Mesodermal cell (in vitro differentiated cells): ENCODE measurements at regions not wholly inside any gene's neighbourhood (a gene's known extent, or its start where the extent isn't known, plus 50 kb on each side); places are given as distances from the start of the nearest gene placed in this dataset.

ENCODE experiments used
- H3K27ac ChIP-seq: 2 replicates; pipeline ENCODE4 v1.7.0; 2013; ENCODE audit warnings: mild to moderate bottlenecking, low read depth, low read length, moderate library complexity; ENCODE audit not compliant: severe bottlenecking
- H3K36me3 ChIP-seq: 2 replicates; pipeline ENCODE4 v1.7.1; 2013; ENCODE audit warnings: mild to moderate bottlenecking, low read length, moderate library complexity; ENCODE audit not compliant: control insufficient read depth, insufficient read depth
- H3K4me1 ChIP-seq: one replicate; pipeline ENCODE4 v1.7.1; 2013; ENCODE audit warnings: mild to moderate bottlenecking, low read length; ENCODE audit not compliant: insufficient read depth, control insufficient read depth, poor library complexity, severe bottlenecking
- H3K4me3 ChIP-seq: 2 replicates; pipeline ENCODE4 v1.7.0; 2013; ENCODE audit warnings: low read length, control low read depth, mild to moderate bottlenecking; ENCODE audit not compliant: insufficient read depth, poor library complexity, severe bottlenecking; ENCODE audit errors: extremely low read depth
- H3K9me3 ChIP-seq: 2 replicates; pipeline ENCODE4 v1.7.1; 2013; ENCODE audit warnings: mild to moderate bottlenecking, low read length, moderate library complexity; ENCODE audit not compliant: control insufficient read depth
- WGBS, 2 experiments: methylation state at CpG; one replicate each; pipeline ENCODE4 v1.1.5; 2013; ENCODE audit warnings: missing lambda C conversion rate in 2 of 2; ENCODE audit not compliant: insufficient coverage in 2 of 2; 5-methylcytosine and 5-hydroxymethylcytosine counted together

- no peak overlapping the region for H3K4me3 ChIP-seq
- WGBS, 2 experiments = 72 to 74% methylated on average over 12 to 14 of the region's 14 CpGs
- H3K4me1 ChIP-seq = peaks cover 69% of the 10 kb centered on the region
- H3K27ac ChIP-seq = peak overlapping the region; percentile 53
- no peaks in the 10 kb centered on the region for H3K9me3 ChIP-seq
- peaks cover 26% of the 10 kb centered on the region for H3K36me3 ChIP-seq
Observed at GRCh38 chr17:77420095-77420803, 279.5 kb downstream of the SEC14L1 start.

GRCh38 chr17:77420804-77421629 is 280.2 kb downstream of the SEC14L1 start:
- peaks cover 74% of the 10 kb centered on the region for H3K4me1 ChIP-seq
- 22 to 35% methylated on average over 10 to 14 of the region's 19 CpGs for WGBS, 2 experiments

GRCh38 chr17:77421630-77421972 is 280.8 kb downstream of the SEC14L1 start:
- 63 to 75% methylated on average over 10 to 13 of the region's 13 CpGs for WGBS, 2 experiments
- Histone ChIP-seq H3K9me3 (no peaks in the 10 kb centered on the region), H3K4me1 (peaks cover 79% of the 10 kb centered on the region), H3K36me3 (peaks cover 25% of the 10 kb centered on the region), H3K27ac (peak overlapping the region; percentile 53), H3K4me3 (no peak overlapping the region)

More at GRCh38 chr17:77420804-77421629, 280.2 kb downstream of the SEC14L1 start:
- peaks cover 26% of the 10 kb centered on the region for H3K36me3 ChIP-seq
- H3K4me3 ChIP-seq = no peak overlapping the region
- peak overlapping the region; percentile 53 for H3K27ac ChIP-seq
- no peaks in the 10 kb centered on the region for H3K9me3 ChIP-seq

- H3K27ac ChIP-seq = peak overlapping the region; percentile 10
- no peak overlapping the region for H3K4me3 ChIP-seq
- H3K9me3 ChIP-seq = no peaks in the 10 kb centered on the region
- H3K4me1 ChIP-seq = peaks cover 85% of the 10 kb centered on the region
- 95 to 96% methylated on average over 16 to 18 of the region's 18 CpGs for WGBS, 2 experiments
- H3K36me3 ChIP-seq = peaks cover 23% of the 10 kb centered on the region
Observed at GRCh38 chr17:77422104-77422747, 281.5 kb downstream of the SEC14L1 start.

- Histone ChIP-seq H3K4me1 (peaks cover 90% of the 10 kb centered on the region), H3K36me3 (peaks cover 23% of the 10 kb centered on the region)
- WGBS, 2 experiments = 92 to 99% methylated on average over 4 of the region's 4 CpGs
Observed at GRCh38 chr17:77422748-77423113, 282.0 kb downstream of the SEC14L1 start.

GRCh38 chr17:77423589-77424451 is 283.1 kb downstream of the SEC14L1 start:
- Histone ChIP-seq H3K4me3 (no peak overlapping the region), H3K27ac (peak overlapping the region; percentile 36), H3K4me1 (peaks cover 90% of the 10 kb centered on the region), H3K36me3 (peaks cover 23% of the 10 kb centered on the region), H3K9me3 (no peaks in the 10 kb centered on the region)
- WGBS, 2 experiments = 92 to 96% methylated on average over 28 to 31 of the region's 31 CpGs

More at GRCh38 chr17:77422748-77423113, 282.0 kb downstream of the SEC14L1 start:
- no peaks in the 10 kb centered on the region for H3K9me3 ChIP-seq
- H3K4me3 ChIP-seq = no peak overlapping the region
- peak overlapping the region; percentile 5 for H3K27ac ChIP-seq

GRCh38 chr17:77424585-77425344 is 284.0 kb downstream of the SEC14L1 start:
- WGBS, 2 experiments = 66 to 93% methylated on average over 18 to 19 of the region's 21 CpGs
- Histone ChIP-seq H3K27ac (peak overlapping the region; percentile 46), H3K4me1 (peaks cover 90% of the 10 kb centered on the region), H3K9me3 (no peaks in the 10 kb centered on the region), H3K36me3 (peaks cover 23% of the 10 kb centered on the region), H3K4me3 (no peak overlapping the region)

GRCh38 chr17:77425348-77425747 is 284.6 kb downstream of the SEC14L1 start:
- no peaks in the 10 kb centered on the region for H3K9me3 ChIP-seq
- WGBS, 2 experiments = 84 to 92% methylated on average over 6 to 7 of the region's 9 CpGs
- H3K4me1 ChIP-seq = peaks cover 86% of the 10 kb centered on the region
- peaks cover 23% of the 10 kb centered on the region for H3K36me3 ChIP-seq
- H3K4me3 ChIP-seq = no peak overlapping the region
- H3K27ac ChIP-seq = peak overlapping the region; percentile 46

GRCh38 chr17:77425791-77426641 is 285.2 kb downstream of the SEC14L1 start:
- 76 to 78% methylated on average over 19 to 20 of the region's 23 CpGs for WGBS, 2 experiments
- Histone ChIP-seq H3K4me1 (peaks cover 83% of the 10 kb centered on the region), H3K36me3 (peaks cover 23% of the 10 kb centered on the region), H3K4me3 (no peak overlapping the region), H3K27ac (peak overlapping the region; percentile 69), H3K9me3 (no peaks in the 10 kb centered on the region)
